Hepatocyte (in vitro differentiated cells): ENCODE measurements at regions not wholly inside any gene's neighbourhood (a gene's known extent, or its start where the extent isn't known, plus 50 kb on each side); places are given as distances from the start of the nearest gene placed in this dataset.

Source experiments
- EZH2 ChIP-seq: fragments of 200-600 bp; sonication (generic); IDR thresholded peaks from 2 replicates; pipeline ENCODE4 v1.6.1; 2016; ENCODE audit warnings: antibody characterized with exemption, mild to moderate bottlenecking, borderline replicate concordance
- TF ChIP-seq, protein P1 (sequence below): fragments of 200-600 bp; sonication (generic); IDR thresholded peaks from 2 replicates; pipeline ENCODE4 v1.5.1; 2016; ENCODE audit warnings: antibody characterized with exemption, mild to moderate bottlenecking; ENCODE audit not compliant: poor library complexity

GRCh38 chr4:178426871-178427270, 984.6 kb upstream of the AGA start:
- TF ChIP-seq EZH2 = no peak
- TF ChIP-seq, protein P1, sequence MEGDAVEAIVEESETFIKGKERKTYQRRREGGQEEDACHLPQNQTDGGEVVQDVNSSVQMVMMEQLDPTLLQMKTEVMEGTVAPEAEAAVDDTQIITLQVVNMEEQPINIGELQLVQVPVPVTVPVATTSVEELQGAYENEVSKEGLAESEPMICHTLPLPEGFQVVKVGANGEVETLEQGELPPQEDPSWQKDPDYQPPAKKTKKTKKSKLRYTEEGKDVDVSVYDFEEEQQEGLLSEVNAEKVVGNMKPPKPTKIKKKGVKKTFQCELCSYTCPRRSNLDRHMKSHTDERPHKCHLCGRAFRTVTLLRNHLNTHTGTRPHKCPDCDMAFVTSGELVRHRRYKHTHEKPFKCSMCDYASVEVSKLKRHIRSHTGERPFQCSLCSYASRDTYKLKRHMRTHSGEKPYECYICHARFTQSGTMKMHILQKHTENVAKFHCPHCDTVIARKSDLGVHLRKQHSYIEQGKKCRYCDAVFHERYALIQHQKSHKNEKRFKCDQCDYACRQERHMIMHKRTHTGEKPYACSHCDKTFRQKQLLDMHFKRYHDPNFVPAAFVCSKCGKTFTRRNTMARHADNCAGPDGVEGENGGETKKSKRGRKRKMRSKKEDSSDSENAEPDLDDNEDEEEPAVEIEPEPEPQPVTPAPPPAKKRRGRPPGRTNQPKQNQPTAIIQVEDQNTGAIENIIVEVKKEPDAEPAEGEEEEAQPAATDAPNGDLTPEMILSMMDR = no peak
